ENCODE measurements at regions not wholly inside any gene's neighbourhood (a gene's known extent, or its start where the extent isn't known, plus 50 kb on each side); places are given as distances from the start of the nearest gene placed in this dataset.

DNA sequence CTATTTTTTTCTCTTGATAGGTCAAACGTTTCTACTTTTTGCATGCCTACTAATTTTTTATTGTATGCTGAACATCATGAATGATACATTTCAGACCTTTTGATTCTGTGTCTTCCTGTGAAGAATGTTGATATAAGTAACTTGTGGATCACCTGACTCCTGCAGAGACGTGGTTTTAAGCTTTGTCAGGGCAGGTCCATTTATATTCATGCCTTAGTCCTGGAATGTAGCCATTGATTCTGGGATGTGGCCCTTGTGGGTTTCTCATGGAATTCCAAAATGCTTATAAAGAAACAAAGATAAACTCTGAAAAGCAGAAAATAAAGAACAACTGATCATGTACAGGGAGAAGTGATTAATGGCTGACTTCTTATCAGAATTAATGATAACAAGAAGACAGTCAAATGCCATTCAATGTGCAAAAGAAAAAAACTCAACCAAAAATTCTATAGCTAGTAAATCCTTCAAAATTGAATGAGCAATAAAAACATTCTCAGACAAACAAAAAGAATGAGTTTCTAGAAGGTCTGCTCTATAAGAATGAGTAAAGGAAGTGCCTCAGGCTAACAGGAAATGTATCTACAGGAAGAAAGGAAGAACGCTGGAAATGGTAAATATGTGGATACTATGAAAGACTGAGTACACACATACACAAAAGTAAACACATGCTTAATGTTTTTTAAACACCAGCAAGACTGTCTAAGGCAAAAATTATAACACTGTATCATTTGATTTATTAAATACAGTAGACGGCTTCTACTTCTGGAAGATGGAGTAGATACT, 284.8 kb upstream of the DIO3 start:
- TF ChIP-seq EZH2 (IDR thresholded peaks at IDR 0.05; ENCODE audit: insufficient read depth, poor library complexity, severe bottlenecking) (no peak), EZH2phosphoT487 (IDR thresholded peaks at IDR 0.05; ENCODE audit: insufficient read depth, low read depth) (no peak)
